IMR-90 (cell line): ENCODE measurements at regions not wholly inside any gene's neighbourhood (a gene's known extent, or its start where the extent isn't known, plus 50 kb on each side); places are given as distances from the start of the nearest gene placed in this dataset.

Source experiments
- ATAC-seq: fragments of 200-7000 bp; cut with Tn5 transposase; 2 replicates; pipeline ENCODE4 v1.9.1; 2020; ENCODE audit warnings: low read depth, mild to moderate bottlenecking, moderate library complexity
- BruUV-seq: library from RNA; stranded (reverse); fragments of 400-500 nt; replicated peaks from 2 replicates; lab custom pipeline; 2021; lab: Mats Ljungman, UMichigan
- CTCF ChIA-PET: fragments of 300-600 bp; formaldehyde crosslinking; extraction: SDS; loops from one replicate; lab custom pipeline; 2021; ENCODE audit warnings: antibody characterized with exemption; lab: Yijun Ruan, JAX
- POLR2A ChIA-PET: fragments of 300-600 bp; sonication (Branson Sonifier 250); formaldehyde crosslinking; loops from one replicate; lab custom pipeline; 2022; ENCODE audit warnings: antibody characterized with exemption; ENCODE audit not compliant: unreplicated experiment; lab: Charles Lee
- DNase-seq: peaks from one replicate; pipeline ENCODE4 v3.0.0; 2013
- H2AFZ ChIP-seq: replicated peaks from 2 replicates; pipeline ENCODE3; 2013; ENCODE audit warnings: low read length, mild to moderate bottlenecking; ENCODE audit not compliant: poor library complexity
- H2AK5ac ChIP-seq: 2 replicates; pipeline ENCODE4 v1.6.1; 2013; ENCODE audit warnings: low read depth, low read length, inconsistent platforms
- H2AK9ac ChIP-seq: replicated peaks from 2 replicates; pipeline ENCODE3; 2013; ENCODE audit warnings: mild to moderate bottlenecking, low read depth, low read length, moderate library complexity; ENCODE audit not compliant: poor library complexity
- H2BK120ac ChIP-seq: 2 replicates; pipeline ENCODE4 v1.6.1; 2013; ENCODE audit warnings: low read depth, low read length, inconsistent platforms
- H2BK15ac ChIP-seq: 3 replicates; pipeline ENCODE4 v1.6.1; 2013; ENCODE audit warnings: low read depth, low read length, inconsistent platforms
- H2BK20ac ChIP-seq: 2 replicates; pipeline ENCODE4 v1.6.1; 2013; ENCODE audit warnings: low read depth, mild to moderate bottlenecking, inconsistent platforms, low read length, moderate library complexity
- H2BK5ac ChIP-seq: 2 replicates; pipeline ENCODE4 v1.6.1; 2013; ENCODE audit warnings: mild to moderate bottlenecking, low read depth, low read length, inconsistent platforms; ENCODE audit not compliant: poor library complexity, severe bottlenecking
- H3K14ac ChIP-seq: replicated peaks from 2 replicates; pipeline ENCODE4 v1.6.1; 2013; ENCODE audit warnings: low read depth, low read length, inconsistent platforms
- H3K18ac ChIP-seq: 2 replicates; pipeline ENCODE4 v1.6.1; 2013; ENCODE audit warnings: low read depth, low read length, control low read depth
- H3K23ac ChIP-seq: 2 replicates; pipeline ENCODE4 v1.6.1; 2013; ENCODE audit warnings: low read depth, low read length, inconsistent platforms
- H3K27ac ChIP-seq: 2 replicates; pipeline ENCODE4 v1.5.1; 2013; ENCODE audit warnings: mild to moderate bottlenecking, control low read depth, low read length; ENCODE audit not compliant: insufficient read depth
- H3K27me3 ChIP-seq: 2 replicates; pipeline ENCODE4 v1.6.1; 2013; ENCODE audit warnings: low read length; ENCODE audit not compliant: control insufficient read depth, insufficient read depth
- H3K36me3 ChIP-seq: 2 replicates; pipeline ENCODE4 v1.6.1; 2013; ENCODE audit warnings: low read length, mixed read lengths; ENCODE audit not compliant: control insufficient read depth, insufficient read depth
- H3K4ac ChIP-seq: 2 replicates; pipeline ENCODE4 v1.6.1; 2013; ENCODE audit warnings: low read depth, low read length, inconsistent platforms
- H3K4me1 ChIP-seq: 2 replicates; pipeline ENCODE4 v1.6.1; 2013; ENCODE audit warnings: low read length, mixed read lengths; ENCODE audit not compliant: control insufficient read depth, insufficient read depth
- H3K4me2 ChIP-seq: 2 replicates; pipeline ENCODE4 v1.6.1; 2013; ENCODE audit warnings: low read depth, mild to moderate bottlenecking, control low read depth, low read length, moderate library complexity
- H3K4me3 ChIP-seq: 2 replicates; pipeline ENCODE4 v1.5.1; 2013; ENCODE audit warnings: low read depth, mild to moderate bottlenecking, control low read depth, low read length, moderate library complexity; ENCODE audit not compliant: insufficient read depth
- H3K56ac ChIP-seq: 2 replicates; pipeline ENCODE4 v1.6.1; 2013; ENCODE audit warnings: low read length, inconsistent platforms; ENCODE audit not compliant: insufficient read depth; ENCODE audit errors: extremely low read depth
- H3K79me1 ChIP-seq, 2 experiments: 2 replicates each; pipeline ENCODE4 v1.6.1; 2013; ENCODE audit warnings: low read length in 2 of 2, inconsistent platforms in 1 of 2, low read depth in 1 of 2
- H3K9ac ChIP-seq: 2 replicates; pipeline ENCODE4 v1.6.1; 2013; ENCODE audit warnings: low read depth, low read length, control low read depth
- H3K9me1 ChIP-seq: 2 replicates; pipeline ENCODE4 v1.6.1; 2013; ENCODE audit warnings: low read length, inconsistent platforms; ENCODE audit not compliant: insufficient read depth
- H3K9me3 ChIP-seq: 2 replicates; pipeline ENCODE4 v1.6.1; 2013; ENCODE audit warnings: low read length; ENCODE audit not compliant: control insufficient read depth, insufficient read depth
- H4K20me1 ChIP-seq: 2 replicates; pipeline ENCODE4 v1.6.1; 2013; ENCODE audit warnings: low read length, inconsistent platforms; ENCODE audit not compliant: insufficient read depth
- H4K5ac ChIP-seq: 2 replicates; pipeline ENCODE4 v1.6.1; 2013; ENCODE audit warnings: mild to moderate bottlenecking, low read depth, low read length, control low read depth
- H4K8ac ChIP-seq, 2 experiments: 2 replicates each; pipeline ENCODE4 v1.6.1; 2013; ENCODE audit warnings: low read depth in 2 of 2, low read length in 2 of 2, control low read depth in 1 of 2, inconsistent platforms in 1 of 2
- H4K91ac ChIP-seq: 2 replicates; pipeline ENCODE4 v1.6.1; 2013; ENCODE audit warnings: low read depth, low read length, inconsistent platforms; ENCODE audit not compliant: insufficient read depth
- CEBPB ChIP-seq: IDR thresholded peaks from 2 replicates; pipeline ENCODE4 v1.6.1; 2012; ENCODE audit warnings: low read depth, low read length, improper control_type of control experiment
- MAFK ChIP-seq: IDR thresholded peaks from 2 replicates; pipeline ENCODE4 v1.6.1; 2012; ENCODE audit warnings: low read depth, low read length, improper control_type of control experiment
- POLR2A ChIP-seq: IDR thresholded peaks from 2 replicates; pipeline ENCODE4 v1.6.1; 2012; ENCODE audit warnings: mild to moderate bottlenecking, low read depth, low read length
- RCOR1 ChIP-seq: IDR thresholded peaks from 2 replicates; pipeline ENCODE4 v1.6.1; 2012; ENCODE audit warnings: mild to moderate bottlenecking, low read length, improper control_type of control experiment; ENCODE audit not compliant: insufficient replicate concordance
- RFX5 ChIP-seq: IDR thresholded peaks from 2 replicates; pipeline ENCODE4 v1.8.0; 2012; ENCODE audit warnings: low read depth, mild to moderate bottlenecking, low read length, moderate library complexity
- WGBS, 2 experiments: methylation state at CpG; one replicate each; pipeline versions ENCODE4 v1.1.5 to v1.1.7; 2013; ENCODE audit warnings: missing lambda C conversion rate in 2 of 2; ENCODE audit not compliant: insufficient read length in 1 of 2; ENCODE audit errors: extremely low coverage in 2 of 2; 5-methylcytosine and 5-hydroxymethylcytosine counted together
- dilution Hi-C: fragments of 300-500 bp; cut with HindIII; formaldehyde crosslinking; loops from one replicate; pipeline ENCODE4 v1.14.3; 2018; ENCODE audit warnings: low sequenced_read_pairs; ENCODE audit not compliant: unreplicated experiment
- in situ Hi-C: fragments of 300-500 bp; cut with MboI; formaldehyde crosslinking; loops from 3 replicates; pipeline ENCODE4 v1.14.3; 2019; ENCODE audit warnings: low sequenced_read_pairs, inconsistent platforms, mixed read lengths
- intact Hi-C: fragments of 100-400 bp; cut with micrococcal nuclease; formaldehyde crosslinking; loops from 2 replicates; pipeline ENCODE4 v1.10.0; 2022
- TF ChIP-seq, protein P1 (sequence below): fragments of 150-350 bp; IDR thresholded peaks from 2 replicates; pipeline ENCODE4 v1.6.1; 2017; ENCODE audit warnings: mild to moderate bottlenecking, antibody characterized with exemption, low read length, low read depth
- TF ChIP-seq, protein P2 (sequence below): fragments of 150-350 bp; IDR thresholded peaks from 2 replicates; pipeline ENCODE4 v1.6.1; 2016; ENCODE audit warnings: low read depth, mild to moderate bottlenecking, low read length, moderate library complexity, borderline replicate concordance
- TF ChIP-seq, protein P3 (sequence below): conservative IDR thresholded peaks from 2 replicates; pipeline ENCODE4 v1.5.1; 2012; ENCODE audit warnings: mild to moderate bottlenecking, low read depth, low read length, improper control_type of control experiment

DNA sequence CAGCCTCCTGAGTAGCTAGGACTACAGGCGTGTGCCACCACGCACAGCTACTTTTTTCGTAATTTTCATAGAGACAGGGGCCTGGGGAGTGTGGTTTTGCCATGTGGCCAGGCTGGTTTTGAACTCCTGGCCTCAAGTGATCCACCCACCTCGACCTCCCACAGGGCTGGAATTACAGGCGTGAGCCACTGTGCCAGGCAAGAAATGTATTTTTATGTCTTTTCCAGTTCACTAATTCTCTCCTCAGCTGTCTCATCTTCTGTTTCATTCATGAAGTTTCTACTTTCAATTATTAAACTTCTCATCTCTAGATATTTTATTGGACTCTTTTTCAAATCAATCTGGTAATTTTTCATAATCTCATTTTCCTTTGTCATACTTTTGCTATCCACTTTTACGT is 72.1 kb upstream of the DISP3 start:
- Histone ChIP-seq H2BK20ac (no peak overlapping the region), H3K36me3 (no peaks in the 10 kb centered on the region), H2AK5ac (no peak overlapping the region), H3K14ac (no peak overlapping the region), H2BK15ac (no peak overlapping the region), H3K9me3 (no peaks in the 10 kb centered on the region), H4K20me1 (no peaks in the 10 kb centered on the region), H2AFZ (no peak overlapping the region), H2AK9ac (no peak overlapping the region), H3K4me3 (no peak overlapping the region), H4K5ac (no peak overlapping the region), H3K4ac (no peak overlapping the region), H3K27ac (no peak overlapping the region), H2BK5ac (no peak overlapping the region), H3K23ac (no peak overlapping the region), H3K9ac (no peak overlapping the region), H4K91ac (no peak overlapping the region), H3K56ac (no peak overlapping the region), H3K9me1 (no peaks in the 10 kb centered on the region), H3K27me3 (no peaks in the 10 kb centered on the region; the same call in 1 of the 2 replicates), H2BK120ac (no peak overlapping the region), H3K4me1 (no peaks in the 10 kb centered on the region), H3K4me2 (no peak overlapping the region), H4K8ac (no peak overlapping the region), H3K18ac (no peak overlapping the region), H3K79me1 (no peaks in the 10 kb centered on the region)
- dilution Hi-C loops (no loop called here), intact Hi-C loops (no loop called here), in situ Hi-C loops (no loop called here)
- POLR2A ChIA-PET = no interaction called here
- no CpG with 5 or more reads among the region's 6 CpGs for WGBS, 2 experiments
- no peak for DNase-seq
- CTCF ChIA-PET = no interaction called here
- no peak for ATAC-seq
- BruUV-seq = no TSS peak
- TF ChIP-seq, protein P1, sequence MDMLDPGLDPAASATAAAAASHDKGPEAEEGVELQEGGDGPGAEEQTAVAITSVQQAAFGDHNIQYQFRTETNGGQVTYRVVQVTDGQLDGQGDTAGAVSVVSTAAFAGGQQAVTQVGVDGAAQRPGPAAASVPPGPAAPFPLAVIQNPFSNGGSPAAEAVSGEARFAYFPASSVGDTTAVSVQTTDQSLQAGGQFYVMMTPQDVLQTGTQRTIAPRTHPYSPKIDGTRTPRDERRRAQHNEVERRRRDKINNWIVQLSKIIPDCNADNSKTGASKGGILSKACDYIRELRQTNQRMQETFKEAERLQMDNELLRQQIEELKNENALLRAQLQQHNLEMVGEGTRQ = no peak
- TF ChIP-seq, protein P2, sequence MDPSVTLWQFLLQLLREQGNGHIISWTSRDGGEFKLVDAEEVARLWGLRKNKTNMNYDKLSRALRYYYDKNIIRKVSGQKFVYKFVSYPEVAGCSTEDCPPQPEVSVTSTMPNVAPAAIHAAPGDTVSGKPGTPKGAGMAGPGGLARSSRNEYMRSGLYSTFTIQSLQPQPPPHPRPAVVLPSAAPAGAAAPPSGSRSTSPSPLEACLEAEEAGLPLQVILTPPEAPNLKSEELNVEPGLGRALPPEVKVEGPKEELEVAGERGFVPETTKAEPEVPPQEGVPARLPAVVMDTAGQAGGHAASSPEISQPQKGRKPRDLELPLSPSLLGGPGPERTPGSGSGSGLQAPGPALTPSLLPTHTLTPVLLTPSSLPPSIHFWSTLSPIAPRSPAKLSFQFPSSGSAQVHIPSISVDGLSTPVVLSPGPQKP = no peak
- TF ChIP-seq POLR2A = no peak
- no peak for TF ChIP-seq RFX5
- TF ChIP-seq CEBPB = no peak
- TF ChIP-seq, protein P3, sequence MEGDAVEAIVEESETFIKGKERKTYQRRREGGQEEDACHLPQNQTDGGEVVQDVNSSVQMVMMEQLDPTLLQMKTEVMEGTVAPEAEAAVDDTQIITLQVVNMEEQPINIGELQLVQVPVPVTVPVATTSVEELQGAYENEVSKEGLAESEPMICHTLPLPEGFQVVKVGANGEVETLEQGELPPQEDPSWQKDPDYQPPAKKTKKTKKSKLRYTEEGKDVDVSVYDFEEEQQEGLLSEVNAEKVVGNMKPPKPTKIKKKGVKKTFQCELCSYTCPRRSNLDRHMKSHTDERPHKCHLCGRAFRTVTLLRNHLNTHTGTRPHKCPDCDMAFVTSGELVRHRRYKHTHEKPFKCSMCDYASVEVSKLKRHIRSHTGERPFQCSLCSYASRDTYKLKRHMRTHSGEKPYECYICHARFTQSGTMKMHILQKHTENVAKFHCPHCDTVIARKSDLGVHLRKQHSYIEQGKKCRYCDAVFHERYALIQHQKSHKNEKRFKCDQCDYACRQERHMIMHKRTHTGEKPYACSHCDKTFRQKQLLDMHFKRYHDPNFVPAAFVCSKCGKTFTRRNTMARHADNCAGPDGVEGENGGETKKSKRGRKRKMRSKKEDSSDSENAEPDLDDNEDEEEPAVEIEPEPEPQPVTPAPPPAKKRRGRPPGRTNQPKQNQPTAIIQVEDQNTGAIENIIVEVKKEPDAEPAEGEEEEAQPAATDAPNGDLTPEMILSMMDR = no peak
- no peak for TF ChIP-seq MAFK
- TF ChIP-seq RCOR1 = no peak
